Central memory CD4-positive, alpha-beta T cell (primary cell): ENCODE measurements at regions not wholly inside any gene's neighbourhood (a gene's known extent, or its start where the extent isn't known, plus 50 kb on each side); places are given as distances from the start of the nearest gene placed in this dataset.
"Not testable (repeated sequence)": the region's sequence is repeated elsewhere in the genome, so short reads cannot be mapped to it uniquely, and the experiment has no call there.

Source experiments
- DNase-seq: peaks from one replicate; pipeline ENCODE4 v3.0.0; 2022

DNA sequence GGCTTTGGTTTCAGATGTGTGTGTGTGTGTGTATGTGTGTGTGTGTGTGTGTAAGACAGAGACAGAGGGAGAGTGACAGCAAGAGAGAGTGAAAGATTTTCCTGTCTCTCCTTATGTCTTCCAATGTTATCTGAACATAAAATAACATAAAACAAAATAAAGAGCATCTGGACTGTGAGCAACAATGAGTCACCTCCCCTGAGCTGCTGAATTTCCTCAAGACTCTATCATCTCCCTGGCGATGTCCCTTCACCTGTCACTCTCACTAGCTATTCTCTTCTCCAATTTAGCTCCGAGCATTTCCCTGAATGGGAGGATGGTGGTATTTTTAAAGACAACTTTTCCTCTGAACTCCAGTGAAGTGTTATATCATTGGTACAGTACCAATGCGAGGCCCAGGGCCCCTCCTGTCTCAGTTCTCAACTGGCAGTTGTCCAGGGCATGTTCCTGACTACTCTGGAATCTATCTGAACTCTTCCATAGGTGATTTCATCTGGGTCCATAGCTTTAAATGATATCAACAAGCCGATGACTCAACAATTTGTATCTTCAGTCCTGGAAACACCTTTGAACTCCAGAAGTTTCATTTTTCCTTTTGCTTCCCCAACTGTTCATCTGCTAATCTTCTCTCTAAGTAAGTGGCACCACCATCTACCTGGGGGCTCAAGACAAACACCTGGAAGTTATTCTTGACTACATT, 195.0 kb upstream of the CLNK start:
- DNase-seq, result no peak

DNA sequence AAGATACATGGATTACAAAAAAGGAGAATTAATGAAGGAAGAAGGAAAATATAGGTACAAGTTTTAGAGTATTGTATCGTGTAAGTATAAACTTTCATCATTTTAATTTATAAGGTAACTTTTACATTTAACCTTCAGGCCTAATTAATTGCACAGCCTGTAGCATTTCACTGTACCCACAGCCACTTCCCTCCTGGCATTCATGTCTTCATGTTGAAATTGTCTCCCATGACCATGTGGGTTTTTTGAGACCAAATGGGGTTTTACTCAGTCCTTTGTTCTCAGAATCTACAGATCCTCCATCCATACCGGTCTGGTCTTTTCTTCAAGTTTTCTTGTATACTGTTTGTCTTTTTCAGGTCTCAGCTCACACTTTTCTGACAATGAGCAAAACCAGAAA, 194.3 kb upstream of the CLNK start:
- no peak for DNase-seq

DNA sequence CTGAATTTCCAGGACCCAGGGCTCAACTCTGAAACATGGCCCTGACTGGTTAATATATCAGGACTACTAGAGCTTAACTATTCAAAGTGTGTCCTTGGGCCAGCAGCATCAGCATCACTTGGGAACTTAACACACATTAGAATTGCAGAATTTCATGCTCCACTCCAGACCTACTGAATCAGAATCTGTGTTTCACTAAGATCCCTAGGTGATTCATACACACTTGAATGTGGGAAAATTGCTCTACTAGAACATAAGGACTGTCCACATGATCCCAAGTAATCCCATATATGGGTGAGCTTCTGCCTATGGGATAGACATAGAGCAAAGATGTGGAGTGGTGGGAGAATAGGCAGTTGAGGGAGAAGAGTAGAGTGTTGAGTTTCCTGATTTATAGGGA, 192.5 kb upstream of the CLNK start:
- no peak for DNase-seq

DNA sequence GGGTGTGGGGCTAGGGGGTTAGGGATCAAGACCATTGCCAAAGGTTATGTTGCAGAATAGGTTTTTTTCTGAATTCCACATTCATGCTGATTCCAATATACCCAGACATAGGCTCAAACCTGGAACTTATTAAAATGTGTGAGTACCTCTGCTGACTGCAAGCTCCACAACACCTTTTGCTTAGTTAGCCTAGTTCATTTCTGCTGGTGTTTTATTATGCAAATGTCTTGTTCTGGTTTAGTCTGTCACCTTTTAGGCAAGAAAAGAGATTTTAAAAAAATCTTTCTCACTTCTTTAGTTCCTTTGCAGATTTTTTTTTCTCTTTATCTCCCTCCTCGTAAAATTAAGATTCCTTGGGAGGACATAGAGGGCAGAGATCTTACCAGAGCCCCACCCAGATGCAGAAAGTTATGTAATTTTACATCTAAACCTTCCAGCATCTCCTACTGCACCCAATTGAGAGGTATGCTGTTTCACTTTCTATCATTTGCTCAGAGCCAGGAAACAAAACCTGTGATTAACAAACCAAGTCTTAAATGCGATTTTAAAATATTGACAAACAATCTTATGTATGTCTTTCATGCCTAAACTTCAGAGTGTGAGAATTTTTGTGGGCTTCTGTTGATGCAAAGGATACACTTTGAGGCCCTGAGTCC, 190.7 kb upstream of the CLNK start:
- DNase-seq, result no peak

GRCh38 chr4:10873809-10874208, 189.2 kb upstream of the CLNK start:
- DNase-seq, result no peak

- no peak for DNase-seq
These were observed 188.4 kb upstream of the CLNK start for GRCh38 chr4:10872833-10873517.

GRCh38 chr4:10866666-10867065, 182.1 kb upstream of the CLNK start:
- DNase-seq, result no peak

- no peak for DNase-seq
These were observed 176.5 kb upstream of the CLNK start for GRCh38 chr4:10861036-10861435.

DNA sequence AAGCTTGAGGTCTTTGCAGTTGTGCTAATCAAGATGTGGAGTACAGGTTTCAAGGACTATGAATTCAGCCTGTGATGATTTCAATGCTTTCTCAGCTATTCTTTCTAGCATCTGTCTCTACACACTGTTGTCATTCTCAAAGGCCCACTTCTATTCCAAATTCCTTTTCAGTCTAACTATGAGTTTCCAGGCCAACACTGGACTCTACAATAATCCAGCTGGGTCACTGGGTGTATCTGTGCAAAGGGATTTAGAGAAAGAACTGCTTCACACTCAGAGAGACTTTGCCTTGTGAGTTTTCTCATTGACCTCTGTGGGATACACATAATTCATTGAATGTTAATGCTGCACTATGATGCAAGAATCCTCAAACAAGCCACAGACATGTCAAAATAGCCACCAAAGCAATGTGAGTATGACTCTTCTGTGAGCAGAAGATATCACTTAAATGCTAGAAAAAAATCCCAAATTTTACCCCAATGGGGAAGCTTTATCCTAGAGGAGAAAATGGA, 171.8 kb upstream of the CLNK start:
- DNase-seq, result no peak

DNA sequence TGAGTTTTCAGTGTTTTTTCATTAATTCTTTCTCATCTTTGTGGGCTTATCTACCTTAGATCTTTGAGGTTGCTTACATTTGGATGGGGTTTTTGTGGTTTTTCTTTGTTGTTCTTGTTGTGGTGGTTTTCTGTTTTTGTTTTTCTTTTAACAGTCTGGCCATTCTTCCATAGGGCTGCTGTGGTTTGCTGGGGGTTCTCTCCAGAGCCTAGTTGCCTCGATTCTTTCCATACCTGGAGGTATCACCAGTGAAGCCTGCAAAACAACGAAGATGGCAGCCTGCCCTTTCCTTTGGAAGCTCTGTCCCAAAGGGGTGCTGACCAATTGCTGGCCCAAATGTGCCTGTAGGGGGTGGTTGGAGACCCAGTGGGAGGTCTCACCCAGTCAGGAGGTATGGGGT, 168.6 kb upstream of the CLNK start:
- DNase-seq, result no peak

DNA sequence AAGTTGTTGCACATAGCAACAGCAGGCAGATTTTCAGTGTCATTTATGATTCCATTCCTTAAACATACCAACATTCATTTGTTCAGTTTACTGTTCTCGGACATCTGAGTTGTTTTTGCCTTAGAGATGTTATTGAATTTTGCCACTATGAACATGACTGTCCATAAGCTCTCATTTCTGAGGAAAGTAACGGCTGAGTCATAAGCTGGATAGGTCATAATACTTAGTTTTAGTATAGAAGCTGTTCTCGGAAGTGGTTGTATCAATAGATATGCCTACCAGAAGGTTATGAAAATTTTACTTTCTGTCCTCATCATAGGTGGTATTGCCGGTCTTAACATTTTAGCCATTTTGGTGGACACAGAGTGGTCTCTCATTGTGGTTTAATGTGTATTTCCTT, 157.1 kb upstream of the CLNK start:
- DNase-seq, result no peak

GRCh38 chr4:10837151-10837550, 152.6 kb upstream of the CLNK start:
- DNase-seq, result no peak

DNA sequence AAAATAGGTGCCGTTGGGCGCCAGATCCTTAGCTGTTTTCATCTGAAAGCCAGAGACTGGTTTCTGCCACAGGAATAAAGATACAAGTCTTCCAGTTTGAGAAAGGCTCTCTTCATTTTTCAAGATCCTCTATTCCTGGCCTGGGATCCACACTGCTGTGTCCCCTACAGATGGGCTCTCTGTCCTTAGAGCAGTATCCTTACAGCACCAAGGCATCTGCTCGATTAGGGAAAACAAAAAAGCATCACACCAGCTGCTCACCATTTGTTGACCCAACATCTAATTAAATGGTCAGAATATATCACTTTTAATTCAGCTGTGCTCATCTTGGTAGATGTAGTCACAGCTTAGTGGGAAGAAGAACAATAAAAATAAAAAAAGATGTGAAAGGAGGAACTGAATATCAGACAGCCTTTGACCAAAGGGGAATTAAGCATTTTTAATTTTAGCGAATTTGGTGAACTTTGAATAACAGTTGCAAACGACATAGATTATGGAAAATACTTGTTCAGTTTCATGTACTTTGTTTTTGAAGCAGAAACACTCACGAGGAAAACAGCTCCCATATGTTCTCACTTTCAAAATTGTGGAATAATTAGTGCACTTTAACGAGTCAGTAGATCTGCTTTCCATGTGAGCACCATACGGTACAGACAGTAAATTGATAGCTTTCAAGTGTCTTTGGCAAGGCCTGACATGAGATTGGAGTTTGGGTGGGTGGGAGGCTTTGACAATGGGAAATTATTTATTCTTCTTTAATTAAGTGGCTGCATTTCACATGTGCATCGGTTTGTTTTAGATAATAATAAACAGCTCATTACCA, 148.4 kb upstream of the CLNK start:
- DNase-seq, result no peak

DNA sequence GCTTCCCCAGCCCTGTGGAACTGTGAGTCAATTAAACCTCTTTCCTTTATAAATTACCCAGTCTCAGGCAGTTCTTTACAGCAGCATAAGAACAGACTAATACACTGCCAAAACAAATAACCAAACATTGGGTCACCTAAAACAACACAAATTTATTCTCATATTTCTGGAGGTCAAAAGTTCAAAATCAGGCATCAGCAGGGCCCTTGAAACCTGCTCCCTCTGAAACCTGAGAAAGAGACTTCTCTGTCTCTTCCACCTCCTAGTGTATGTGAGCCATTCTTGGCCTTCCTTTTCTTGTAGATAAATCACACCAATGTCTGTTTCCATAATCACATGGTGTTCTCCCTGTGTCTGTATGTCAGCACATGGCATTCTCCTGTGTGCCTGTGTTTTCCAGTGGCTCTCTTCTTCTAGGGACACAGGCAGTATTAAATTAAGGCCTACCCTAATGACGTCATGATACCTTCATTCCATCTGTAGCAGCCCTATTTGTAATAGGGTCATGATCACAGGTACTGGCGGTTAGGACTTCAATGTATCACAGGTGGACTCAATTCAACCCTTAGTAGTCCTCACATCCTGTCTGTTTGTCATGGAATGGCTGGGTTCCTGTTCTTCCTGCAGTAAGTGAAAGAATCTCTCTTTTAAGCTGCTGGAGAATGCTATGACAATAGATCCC, 147.3 kb upstream of the CLNK start:
- no peak for DNase-seq

DNA sequence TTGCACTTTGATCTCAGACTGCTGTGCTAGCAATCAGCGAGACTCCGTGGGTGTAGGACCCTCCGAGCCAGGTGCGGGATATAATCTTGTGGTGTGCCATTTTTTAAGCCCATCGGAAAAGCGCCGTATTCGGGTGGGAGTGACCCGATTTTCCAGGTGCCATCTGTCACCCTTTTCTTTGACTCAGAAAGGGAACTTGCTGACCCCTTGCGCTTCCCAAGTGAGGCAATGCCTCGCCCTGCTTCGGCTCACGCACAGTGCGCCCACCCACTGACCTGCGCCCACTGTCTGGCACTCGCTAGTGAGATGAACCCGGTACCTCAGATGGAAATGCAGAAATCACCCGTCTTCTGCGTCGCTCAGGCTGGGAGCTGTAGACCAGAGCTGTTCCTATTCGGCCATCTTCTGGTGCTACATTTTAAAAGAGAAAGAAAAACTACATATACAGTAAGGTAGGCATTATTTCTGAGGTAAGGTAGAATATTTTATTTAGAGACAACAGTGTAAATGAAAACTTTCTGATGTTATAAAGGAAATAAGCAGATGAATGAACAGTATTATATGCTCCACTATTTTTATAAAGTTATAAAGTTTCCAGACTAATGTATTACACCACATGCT, 144.5 kb upstream of the CLNK start:
- not testable (repeated sequence) for DNase-seq

- DNase-seq, result no peak
These were observed 137.3 kb upstream of the CLNK start for GRCh38 chr4:10821826-10822225.

DNA sequence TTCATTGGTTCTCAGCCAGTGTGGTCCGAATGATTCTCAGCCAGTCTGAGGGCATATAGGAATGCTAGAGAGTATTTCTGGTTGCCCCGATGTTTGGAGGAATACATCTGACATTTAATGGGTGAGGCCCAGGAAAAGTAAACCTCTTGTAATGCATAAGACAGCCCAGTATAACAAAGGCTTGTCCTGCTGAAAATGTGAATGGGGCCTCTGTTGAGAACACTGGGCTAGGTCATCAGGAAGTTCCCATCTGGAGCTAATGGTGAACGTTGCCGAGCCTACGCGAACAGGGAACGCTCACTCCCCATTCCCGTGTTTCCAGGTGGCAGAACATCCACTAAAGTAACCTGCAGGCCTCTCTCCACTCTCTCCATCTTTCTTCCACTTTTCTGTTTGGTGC, 132.0 kb upstream of the CLNK start:
- DNase-seq, result no peak

DNA sequence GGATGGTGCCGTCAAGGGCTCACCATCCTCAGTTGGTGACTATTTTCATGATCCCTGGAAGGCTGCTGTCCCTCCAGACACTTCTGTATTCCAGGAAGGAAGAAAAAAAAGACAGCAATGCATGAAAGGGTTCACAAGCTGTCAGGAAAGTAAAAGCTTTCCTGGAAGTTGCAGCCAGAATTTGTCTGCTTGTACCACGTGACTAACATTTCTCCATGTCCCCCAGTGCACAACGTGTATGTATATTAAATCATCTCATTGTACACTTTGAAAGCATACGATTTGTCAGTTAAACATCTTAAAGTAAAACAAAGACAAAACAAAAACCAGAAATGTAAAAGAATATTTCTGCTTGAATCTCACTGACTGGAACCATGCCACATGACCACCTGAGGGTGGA, 127.4 kb upstream of the CLNK start:
- no peak for DNase-seq

DNA sequence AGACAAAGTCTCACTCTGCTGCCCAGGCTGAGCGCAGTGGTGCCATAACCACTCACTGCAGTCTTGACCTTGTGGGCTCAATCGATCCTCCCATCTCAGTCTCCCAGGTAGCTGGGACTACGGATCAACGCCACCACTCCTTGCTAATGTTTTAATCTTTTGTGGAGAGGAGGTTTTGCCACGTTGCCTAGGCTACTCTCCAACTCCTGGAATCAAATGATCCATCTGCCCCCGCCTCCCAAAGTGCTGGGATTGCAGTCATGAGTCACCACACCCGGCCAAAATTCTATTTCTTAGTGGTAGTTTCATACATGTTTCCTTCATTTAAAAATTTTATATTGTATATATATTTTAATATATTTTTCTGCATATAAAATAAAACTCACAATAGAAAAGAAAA, 125.8 kb upstream of the CLNK start:
- no peak for DNase-seq

GRCh38 chr4:10809905-10810304, 125.3 kb upstream of the CLNK start:
- DNase-seq, result no peak

GRCh38 chr4:10808591-10808990, 124.0 kb upstream of the CLNK start:
- no peak for DNase-seq
